ENCODE measurements at regions not wholly inside any gene's neighbourhood (a gene's known extent, or its start where the extent isn't known, plus 50 kb on each side); places are given as distances from the start of the nearest gene placed in this dataset.
"Not testable (repeated sequence)": the region's sequence is repeated elsewhere in the genome, so short reads cannot be mapped to it uniquely, and the experiment has no call there.

GRCh38 chr18:66419400-66419799 is 184.5 kb downstream of the CDH19 start:
- TF ChIP-seq FOXA1 (IDR thresholded peaks at IDR 0.05) (no peak), FOXM1 (IDR thresholded peaks at IDR 0.05; ENCODE audit: borderline replicate concordance) (no peak), L3MBTL2 (conservative IDR thresholded peaks at IDR 0.05) (no peak), ELF4 (IDR thresholded peaks at IDR 0.05) (no peak), PKNOX1 (IDR thresholded peaks at IDR 0.05) (no peak)
- ChIA-PET CTCF (no interaction called here), POLR2A (no interaction called here)
- DNase-seq (ENCODE audit: extremely low spot score): no peak

- TF ChIP-seq CTBP1 (IDR thresholded peaks at IDR 0.05; ENCODE audit: borderline replicate concordance) (no peak), TARDBP (IDR thresholded peaks at IDR 0.05) (no peak), SUZ12 (IDR thresholded peaks at IDR 0.05) (no peak), NFRKB (IDR thresholded peaks at IDR 0.05) (no peak), PKNOX1 (IDR thresholded peaks at IDR 0.05) (no peak), L3MBTL2 (conservative IDR thresholded peaks at IDR 0.05) (no peak), FOXA1 (IDR thresholded peaks at IDR 0.05) (no peak), HDGF (IDR thresholded peaks at IDR 0.05; ENCODE audit: borderline replicate concordance) (no peak), FOXM1 (IDR thresholded peaks at IDR 0.05; ENCODE audit: borderline replicate concordance) (no peak), SP1 (IDR thresholded peaks at IDR 0.05) (no peak), FOXK2 (IDR thresholded peaks at IDR 0.05) (no peak), ELF4 (IDR thresholded peaks at IDR 0.05) (no peak), ARNT (IDR thresholded peaks at IDR 0.05) (no peak), ZNF384 (IDR thresholded peaks at IDR 0.05) (no peak), BHLHE40 (IDR thresholded peaks at IDR 0.05; ENCODE audit: borderline replicate concordance) (no peak)
- CTCF ChIA-PET: interaction anchor here (0.6 kb wide), 1 partner anchor 425 kb away, joined by 3 read pairs; no protein-coding TSS in a partner anchor
- POLR2A ChIA-PET: no interaction called here
- DNase-seq (ENCODE audit: extremely low spot score): no peak
These were observed 193.2 kb downstream of the CDH19 start for GRCh38 chr18:66410692-66411091.

GRCh38 chr18:66395671-66396218 is 208.1 kb downstream of the CDH19 start:
- TF ChIP-seq TARDBP (IDR thresholded peaks at IDR 0.05): no peak
- TF ChIP-seq CTBP1 (IDR thresholded peaks at IDR 0.05; ENCODE audit: borderline replicate concordance): no peak
- ChIA-PET POLR2A (no interaction called here), CTCF (no interaction called here)
- DNase-seq (ENCODE audit: extremely low spot score): no peak

GRCh38 chr18:66393463-66393862 is 210.4 kb downstream of the CDH19 start:
- no peak for TF ChIP-seq SUZ12 (IDR thresholded peaks at IDR 0.05)
- no peak for TF ChIP-seq NFRKB (IDR thresholded peaks at IDR 0.05)
- TF ChIP-seq PKNOX1 (IDR thresholded peaks at IDR 0.05): no peak
- no peak for TF ChIP-seq TARDBP (IDR thresholded peaks at IDR 0.05)
- no peak for TF ChIP-seq BHLHE40 (IDR thresholded peaks at IDR 0.05; ENCODE audit: borderline replicate concordance)
- TF ChIP-seq FOXM1 (IDR thresholded peaks at IDR 0.05; ENCODE audit: borderline replicate concordance): no peak
- no peak for TF ChIP-seq SP1 (IDR thresholded peaks at IDR 0.05)
- no peak for TF ChIP-seq ZNF384 (IDR thresholded peaks at IDR 0.05)
- DNase-seq (ENCODE audit: extremely low spot score): no peak
- CTCF ChIA-PET: no interaction called here
- POLR2A ChIA-PET: no interaction called here

GRCh38 chr18:66377291-66377690 is 226.6 kb downstream of the CDH19 start:
- no peak for TF ChIP-seq LEF1 (IDR thresholded peaks at IDR 0.05; ENCODE audit: borderline replicate concordance)
- no peak for TF ChIP-seq SUZ12 (IDR thresholded peaks at IDR 0.05)
- no peak for TF ChIP-seq ELF4 (IDR thresholded peaks at IDR 0.05)
- TF ChIP-seq SP1 (IDR thresholded peaks at IDR 0.05): no peak
- TF ChIP-seq TARDBP (IDR thresholded peaks at IDR 0.05): no peak
- no peak for TF ChIP-seq NFRKB (IDR thresholded peaks at IDR 0.05)
- no peak for TF ChIP-seq FOXK2 (IDR thresholded peaks at IDR 0.05)
- no peak for TF ChIP-seq ZNF384 (IDR thresholded peaks at IDR 0.05)
- TF ChIP-seq FOXM1 (IDR thresholded peaks at IDR 0.05; ENCODE audit: borderline replicate concordance): no peak
- TF ChIP-seq HDGF (IDR thresholded peaks at IDR 0.05; ENCODE audit: borderline replicate concordance): no peak
- no peak for TF ChIP-seq BHLHE40 (IDR thresholded peaks at IDR 0.05; ENCODE audit: borderline replicate concordance)
- no peak for TF ChIP-seq L3MBTL2 (conservative IDR thresholded peaks at IDR 0.05)
- ChIA-PET CTCF (interaction anchor here (0.7 kb wide), 1 partner anchor 118 kb away, joined by 3 read pairs; no protein-coding TSS in a partner anchor), POLR2A (no interaction called here)
- no peak for DNase-seq (ENCODE audit: extremely low spot score)

- CTCF ChIA-PET; DNase-seq (ENCODE audit: extremely low spot score); POLR2A ChIA-PET: not testable (repeated sequence)
These were observed 228.5 kb downstream of the CDH19 start for GRCh38 chr18:66375391-66375790.

GRCh38 chr18:66346833-66347588 is 256.9 kb downstream of the CDH19 start:
- POLR2A ChIA-PET: no interaction called here

More at GRCh38 chr18:66346833-66347588, 256.9 kb downstream of the CDH19 start:
- DNase-seq (ENCODE audit: extremely low spot score): no peak
- CTCF ChIA-PET: no interaction called here
- TF ChIP-seq HDGF (IDR thresholded peaks at IDR 0.05; ENCODE audit: borderline replicate concordance): no peak
- TF ChIP-seq NFRKB (IDR thresholded peaks at IDR 0.05): no peak
- no peak for TF ChIP-seq L3MBTL2 (conservative IDR thresholded peaks at IDR 0.05)
- TF ChIP-seq SP1 (IDR thresholded peaks at IDR 0.05): no peak
- TF ChIP-seq ELF4 (IDR thresholded peaks at IDR 0.05): no peak
- TF ChIP-seq ZNF384 (IDR thresholded peaks at IDR 0.05): no peak
- no peak for TF ChIP-seq BHLHE40 (IDR thresholded peaks at IDR 0.05; ENCODE audit: borderline replicate concordance)
- TF ChIP-seq SUZ12 (IDR thresholded peaks at IDR 0.05): no peak
- TF ChIP-seq CTBP1 (IDR thresholded peaks at IDR 0.05; ENCODE audit: borderline replicate concordance): no peak
- no peak for TF ChIP-seq TARDBP (IDR thresholded peaks at IDR 0.05)
- TF ChIP-seq ARNT (IDR thresholded peaks at IDR 0.05): no peak
- TF ChIP-seq LEF1 (IDR thresholded peaks at IDR 0.05; ENCODE audit: borderline replicate concordance): no peak
